GM10266 (cell line): ENCODE measurements at regions not wholly inside any gene's neighbourhood (a gene's known extent, or its start where the extent isn't known, plus 50 kb on each side); places are given as distances from the start of the nearest gene placed in this dataset.

Experiments used
- DNase-seq: peaks from one replicate; pipeline ENCODE4 v3.0.0; 2012; ENCODE audit errors: extremely low spot score
- TF ChIP-seq, protein P1 (sequence below): IDR thresholded peaks from 2 replicates; pipeline ENCODE4 v1.5.1; 2012; ENCODE audit warnings: mild to moderate bottlenecking, low read depth; ENCODE audit not compliant: control insufficient read depth, insufficient read depth; ENCODE audit errors: missing control alignments

DNA sequence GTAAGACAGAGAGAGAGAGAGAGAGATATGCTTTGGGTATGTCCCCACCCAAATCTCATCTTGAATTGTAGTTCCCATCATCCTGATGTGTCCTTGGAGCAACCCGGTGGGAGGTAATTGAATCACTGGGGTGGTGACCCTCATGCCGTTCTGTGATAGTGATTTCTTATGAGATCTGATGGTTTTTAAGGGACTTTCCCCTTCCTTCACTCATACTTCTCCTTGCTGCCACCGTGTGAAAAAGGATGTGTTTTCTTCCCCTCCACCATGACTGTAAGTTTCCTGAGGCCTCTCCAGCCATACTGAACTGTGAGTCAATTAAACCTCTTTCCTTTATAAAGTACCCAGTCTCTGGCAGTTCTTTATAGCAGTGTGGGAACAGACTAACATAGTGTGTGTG lies 60.3 kb downstream of the EOMES start:
- TF ChIP-seq, protein P1, sequence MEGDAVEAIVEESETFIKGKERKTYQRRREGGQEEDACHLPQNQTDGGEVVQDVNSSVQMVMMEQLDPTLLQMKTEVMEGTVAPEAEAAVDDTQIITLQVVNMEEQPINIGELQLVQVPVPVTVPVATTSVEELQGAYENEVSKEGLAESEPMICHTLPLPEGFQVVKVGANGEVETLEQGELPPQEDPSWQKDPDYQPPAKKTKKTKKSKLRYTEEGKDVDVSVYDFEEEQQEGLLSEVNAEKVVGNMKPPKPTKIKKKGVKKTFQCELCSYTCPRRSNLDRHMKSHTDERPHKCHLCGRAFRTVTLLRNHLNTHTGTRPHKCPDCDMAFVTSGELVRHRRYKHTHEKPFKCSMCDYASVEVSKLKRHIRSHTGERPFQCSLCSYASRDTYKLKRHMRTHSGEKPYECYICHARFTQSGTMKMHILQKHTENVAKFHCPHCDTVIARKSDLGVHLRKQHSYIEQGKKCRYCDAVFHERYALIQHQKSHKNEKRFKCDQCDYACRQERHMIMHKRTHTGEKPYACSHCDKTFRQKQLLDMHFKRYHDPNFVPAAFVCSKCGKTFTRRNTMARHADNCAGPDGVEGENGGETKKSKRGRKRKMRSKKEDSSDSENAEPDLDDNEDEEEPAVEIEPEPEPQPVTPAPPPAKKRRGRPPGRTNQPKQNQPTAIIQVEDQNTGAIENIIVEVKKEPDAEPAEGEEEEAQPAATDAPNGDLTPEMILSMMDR = no peak
- DNase-seq = no peak

DNA sequence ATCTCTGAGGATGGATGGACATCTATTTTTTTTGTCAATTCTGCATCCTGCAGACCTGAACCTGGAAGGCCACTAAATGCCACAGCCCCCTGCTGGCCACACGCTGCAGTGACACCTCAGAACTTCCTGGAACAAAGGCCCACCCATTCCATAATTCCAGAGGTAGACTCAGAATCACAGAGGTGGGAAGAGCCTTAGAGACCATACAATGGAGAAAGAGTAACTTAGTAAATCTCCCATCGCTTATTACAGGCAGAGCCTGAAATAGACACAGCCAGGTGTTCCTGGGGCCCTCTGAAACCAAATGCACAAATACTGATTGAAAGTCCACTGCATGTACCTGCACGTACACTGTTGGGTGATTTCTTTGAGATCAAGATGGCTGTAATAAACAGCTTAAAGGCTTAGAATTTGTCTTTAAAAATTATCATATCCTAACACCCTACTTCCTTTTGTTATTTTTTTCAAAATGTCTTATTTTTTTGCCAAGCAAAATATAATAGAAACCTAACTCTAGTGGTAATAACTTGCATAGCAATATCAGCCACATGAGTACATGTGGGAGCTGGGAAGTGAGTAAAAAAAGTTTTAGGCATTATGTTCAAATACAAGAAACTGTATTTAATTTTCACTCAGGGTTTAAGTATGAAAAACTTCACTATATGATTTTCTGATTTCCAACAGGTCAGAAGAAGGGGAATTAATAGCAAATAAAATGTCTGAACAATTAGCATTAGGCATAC lies 62.7 kb downstream of the EOMES start:
- TF ChIP-seq, protein P1 = peak; percentile 80
- DNase-seq = peak; percentile 40

DNA sequence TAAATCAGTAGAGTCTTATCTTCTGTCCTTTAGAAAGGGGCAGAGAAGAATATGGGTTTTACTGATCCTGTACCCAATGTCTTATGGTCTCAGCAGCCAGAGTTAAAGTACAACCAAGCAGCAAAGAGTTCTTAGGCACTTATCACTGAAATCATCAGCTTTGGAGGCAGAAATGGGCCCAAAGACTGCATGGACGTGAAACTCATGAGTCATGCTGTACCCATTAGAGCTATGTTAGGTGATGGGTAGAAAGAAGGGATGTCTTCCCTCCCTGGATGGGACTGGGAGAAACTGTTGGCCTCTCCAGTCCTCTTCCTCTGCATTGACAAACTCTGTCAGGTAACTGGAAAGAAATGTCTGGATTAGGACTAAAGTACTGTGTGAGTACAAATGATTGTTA lies 63.4 kb downstream of the EOMES start:
- TF ChIP-seq, protein P1 = no peak

DNA sequence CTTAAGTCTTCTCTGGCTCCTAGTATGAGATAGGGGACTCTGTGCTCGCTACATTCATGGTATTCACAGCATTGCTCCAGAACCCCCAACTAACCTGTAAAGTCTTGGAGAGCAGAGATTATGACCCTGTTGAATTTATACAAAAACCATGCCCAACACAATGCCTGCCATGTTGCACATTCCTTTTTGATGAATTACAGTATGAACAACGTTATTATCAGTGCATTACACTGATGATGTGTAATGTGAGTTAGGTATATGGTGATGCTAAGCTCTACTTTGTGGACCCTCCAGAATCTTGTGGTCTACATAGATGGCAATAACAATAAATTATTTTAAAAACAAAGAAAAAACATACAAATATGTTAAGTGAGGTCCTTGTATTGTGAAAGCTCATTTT lies 64.3 kb downstream of the EOMES start:
- TF ChIP-seq, protein P1 = no peak
- DNase-seq = no peak

More for the DNA sequence above, 63.4 kb downstream of the EOMES start:
- DNase-seq = no peak

DNA sequence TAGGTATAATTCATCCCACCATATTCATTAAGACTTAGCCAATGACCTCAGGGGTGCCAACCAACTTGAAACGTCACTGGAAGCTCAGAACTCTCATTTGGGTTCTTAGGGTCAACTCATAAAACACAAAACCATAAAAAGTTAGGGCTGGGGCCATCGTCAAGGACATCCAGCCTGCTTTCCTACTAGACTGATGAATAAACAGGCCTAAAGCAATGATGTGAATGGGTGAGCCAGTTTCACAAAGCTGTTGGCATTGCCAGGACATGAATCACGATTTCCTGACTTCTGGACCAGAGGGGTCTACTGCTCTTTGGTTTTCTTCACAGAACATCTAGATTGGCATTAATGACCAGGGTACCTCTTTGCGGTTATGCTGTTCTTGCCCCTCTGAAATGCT lies 64.7 kb downstream of the EOMES start:
- TF ChIP-seq, protein P1 = no peak
- DNase-seq = no peak

DNA sequence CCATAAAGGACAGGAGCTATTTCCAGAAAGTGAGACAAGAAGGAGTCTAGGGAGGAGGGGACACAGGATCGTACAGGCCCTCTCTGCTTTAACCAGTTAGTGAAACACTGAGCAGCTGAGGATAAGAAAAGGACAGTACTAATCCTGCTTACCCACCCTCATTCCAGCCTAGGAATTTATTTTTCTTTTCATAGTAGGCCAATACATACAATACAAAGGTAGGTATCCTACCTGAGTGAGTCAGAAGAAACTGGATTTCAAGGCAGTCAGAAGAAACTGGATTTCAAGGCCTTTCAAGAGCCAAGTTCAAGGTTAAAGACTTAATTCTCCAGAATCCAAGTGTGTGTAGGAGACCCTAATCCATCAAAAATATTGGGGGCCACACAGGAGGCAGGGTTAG lies 65.3 kb downstream of the EOMES start:
- TF ChIP-seq, protein P1 = no peak

DNA sequence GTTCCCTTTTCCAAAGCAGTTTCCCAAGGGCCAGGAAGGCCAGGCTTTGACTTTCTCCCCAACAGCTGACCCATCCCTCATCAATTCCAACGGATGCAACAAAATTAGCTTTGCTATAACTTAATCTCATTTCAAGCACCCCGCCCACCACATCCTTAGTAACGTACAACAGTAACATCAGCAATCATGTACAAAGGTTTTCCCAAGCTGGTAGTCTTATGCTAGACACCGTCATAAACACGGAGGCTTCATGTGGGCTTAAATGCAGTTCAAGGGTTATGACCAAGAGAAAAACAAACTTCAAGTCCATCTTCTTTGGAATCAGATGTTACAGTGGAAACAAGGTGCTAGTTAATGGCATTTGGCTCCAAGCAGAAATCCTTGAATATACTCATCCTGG lies 66.6 kb downstream of the EOMES start:
- no peak for DNase-seq
- TF ChIP-seq, protein P1 = no peak

More for the DNA sequence above, 65.3 kb downstream of the EOMES start:
- no peak for DNase-seq
